ENCODE measurements at regions not wholly inside any gene's neighbourhood (a gene's known extent, or its start where the extent isn't known, plus 50 kb on each side); places are given as distances from the start of the nearest gene placed in this dataset.

GRCh38 chr14:59032826-59033225, 155.6 kb upstream of the DAAM1 start:
- H3K27ac ChIP-seq, result no peak overlapping the region
- TF ChIP-seq CTCF (conservative IDR thresholded peaks at IDR 0.05), result no peak

- TF ChIP-seq CTCF (conservative IDR thresholded peaks at IDR 0.05), result no peak
- H3K27ac ChIP-seq, result no peak overlapping the region
These were observed 152.3 kb upstream of the DAAM1 start for GRCh38 chr14:59036134-59036533.

- TF ChIP-seq CTCF (conservative IDR thresholded peaks at IDR 0.05), result no peak
- H3K27ac ChIP-seq, result no peak overlapping the region
These were observed 151.4 kb upstream of the DAAM1 start for GRCh38 chr14:59037086-59037485.

GRCh38 chr14:59037620-59038019, 150.8 kb upstream of the DAAM1 start:
- H3K27ac ChIP-seq, result no peak overlapping the region
- no peak for TF ChIP-seq CTCF (conservative IDR thresholded peaks at IDR 0.05)

GRCh38 chr14:59038746-59039145, 149.7 kb upstream of the DAAM1 start:
- H3K27ac ChIP-seq, result no peak overlapping the region
- TF ChIP-seq CTCF (conservative IDR thresholded peaks at IDR 0.05), result no peak

- no peak for TF ChIP-seq CTCF (conservative IDR thresholded peaks at IDR 0.05)
- no peak overlapping the region for H3K27ac ChIP-seq
These were observed 147.2 kb upstream of the DAAM1 start for GRCh38 chr14:59041308-59041707.

- H3K27ac ChIP-seq, result no peak overlapping the region
- TF ChIP-seq CTCF (conservative IDR thresholded peaks at IDR 0.05), result no peak
These were observed 143.8 kb upstream of the DAAM1 start for GRCh38 chr14:59044707-59045106.

GRCh38 chr14:59046746-59047145, 141.7 kb upstream of the DAAM1 start:
- H3K27ac ChIP-seq, result no peak overlapping the region
- no peak for TF ChIP-seq CTCF (conservative IDR thresholded peaks at IDR 0.05)

All from VCaP (cell line).